Thyroid gland (tissue), 4 donors: ENCODE measurements at regions not wholly inside any gene's neighbourhood (a gene's known extent, or its start where the extent isn't known, plus 50 kb on each side); places are given as distances from the start of the nearest gene placed in this dataset.

Experiments used
- DNase-seq, 2 donors: peaks; one replicate each; pipeline ENCODE4 v3.0.0-alpha.2; 2019
- H3K27ac ChIP-seq, 3 donors: fragments of 200-600 bp; sonication (generic); 1 replicate in 2 of 3; 2 replicates in 1 of 3; pipeline ENCODE4 v1.5.1; 2016 to 2019; ENCODE audit warnings: mild to moderate bottlenecking in 1 of 3, moderate library complexity in 1 of 3
- H3K27me3 ChIP-seq: fragments of 200-600 bp; sonication (generic); one replicate; pipeline ENCODE4 v1.5.1; 2019
- H3K36me3 ChIP-seq, 2 donors: fragments of 200-600 bp; sonication (generic); one replicate each; pipeline ENCODE4 v1.5.1; 2016 to 2019
- H3K4me1 ChIP-seq, 2 donors: fragments of 200-600 bp; sonication (generic); one replicate each; pipeline ENCODE4 v1.5.1; 2017 to 2019
- H3K4me3 ChIP-seq, 3 donors: fragments of 200-600 bp; sonication (generic); replicated peaks in 1 of 3; 1 replicate in 2 of 3; 2 replicates in 1 of 3; pipeline ENCODE4 v1.5.1; 2016; ENCODE audit warnings: mild to moderate bottlenecking in 1 of 3
- H3K9me3 ChIP-seq: fragments of 200-600 bp; sonication (generic); one replicate; pipeline ENCODE4 v1.5.1; 2017
- CTCF ChIP-seq, 6 experiments: fragments of 200-600 bp in 3 of 6; fragments of 450-650 bp in 3 of 6; sonication (generic) in 3 of 6; IDR thresholded peaks; one replicate each; pipeline ENCODE4 v1.5.1; 2016 to 2019; ENCODE audit warnings: antibody characterized with exemption in 6 of 6, mild to moderate bottlenecking in 2 of 6, inconsistent platforms in 1 of 6, moderate library complexity in 1 of 6
- POLR2A ChIP-seq, 2 donors: fragments of 450-650 bp; IDR thresholded peaks; one replicate each; pipeline ENCODE4 v1.6.1; 2017; ENCODE audit warnings: antibody characterized with exemption in 2 of 2, mild to moderate bottlenecking in 2 of 2, moderate library complexity in 1 of 2
- WGBS, 2 donors: methylation state at CpG; one replicate each; pipeline ENCODE4 v1.1.5; 2017; 5-methylcytosine and 5-hydroxymethylcytosine counted together
- intact Hi-C: fragments of 100-400 bp; cut with DNase I; formaldehyde crosslinking; loops from one replicate; pipeline ENCODE4 v1.15.1; 2023

- intact Hi-C loops, result no loop called here
- H3K36me3 ChIP-seq, result no peaks in the 10 kb centered on the region
- no peak for DNase-seq
- WGBS, 2 donors, result 82% methylated on average over 7 of the region's 7 CpGs
- no peak overlapping the region for H3K27ac ChIP-seq
- no peak for TF ChIP-seq CTCF (IDR thresholded peaks at IDR 0.05)
- TF ChIP-seq POLR2A (IDR thresholded peaks at IDR 0.05), result no peak
- H3K9me3 ChIP-seq, result no peaks in the 10 kb centered on the region
- no peaks in the 10 kb centered on the region for H3K27me3 ChIP-seq
- H3K4me1 ChIP-seq, result peaks cover 6% of the 10 kb centered on the region in 2 donors
- H3K4me3 ChIP-seq, result no peak overlapping the region
Observed at GRCh38 chr9:119945686-119946085, 576.5 kb upstream of the BRINP1 start.

- H3K4me3 ChIP-seq, result no peak overlapping the region
- H3K27ac ChIP-seq, result no peak overlapping the region
- DNase-seq, result no peak
- no peaks in the 10 kb centered on the region for H3K4me1 ChIP-seq
- intact Hi-C loops, result no loop called here
- H3K27me3 ChIP-seq, result no peaks in the 10 kb centered on the region
- no peak for TF ChIP-seq CTCF (IDR thresholded peaks at IDR 0.05)
- TF ChIP-seq POLR2A (IDR thresholded peaks at IDR 0.05), result no peak
- WGBS, 2 donors, result 92% methylated on average over 1 of the region's 1 CpG
- no peaks in the 10 kb centered on the region for H3K9me3 ChIP-seq
- H3K36me3 ChIP-seq, result no peaks in the 10 kb centered on the region
Observed at GRCh38 chr9:119941091-119941490, 571.9 kb upstream of the BRINP1 start.

- WGBS, 2 donors, result 45 to 63% methylated on average over 2 of the region's 2 CpGs
- no peaks in the 10 kb centered on the region for H3K27me3 ChIP-seq
- DNase-seq, result no peak
- H3K27ac ChIP-seq, result no peak overlapping the region
- H3K36me3 ChIP-seq, result no peaks in the 10 kb centered on the region
- no peaks in the 10 kb centered on the region for H3K4me1 ChIP-seq
- no peak for TF ChIP-seq CTCF (IDR thresholded peaks at IDR 0.05)
- H3K9me3 ChIP-seq, result no peaks in the 10 kb centered on the region
- intact Hi-C loops, result no loop called here
- no peak overlapping the region for H3K4me3 ChIP-seq
Observed at GRCh38 chr9:119938871-119939270, 569.6 kb upstream of the BRINP1 start.

GRCh38 chr9:119934497-119934896, 565.3 kb upstream of the BRINP1 start:
- intact Hi-C loops, result no loop called here
- TF ChIP-seq CTCF (IDR thresholded peaks at IDR 0.05) (no peak), POLR2A (IDR thresholded peaks at IDR 0.05) (no peak)
- 81 to 82% methylated on average over 4 of the region's 4 CpGs for WGBS, 2 donors

GRCh38 chr9:119933191-119933590, 564.0 kb upstream of the BRINP1 start:
- H3K27me3 ChIP-seq, result no peaks in the 10 kb centered on the region
- TF ChIP-seq CTCF (IDR thresholded peaks at IDR 0.05), result no peak
- no peak for TF ChIP-seq POLR2A (IDR thresholded peaks at IDR 0.05)
- H3K27ac ChIP-seq, result no peak overlapping the region
- intact Hi-C loops, result no loop called here
- no peak for DNase-seq
- no peaks in the 10 kb centered on the region for H3K9me3 ChIP-seq
- H3K4me3 ChIP-seq, result no peak overlapping the region
- H3K4me1 ChIP-seq, result no peaks in the 10 kb centered on the region
- no peaks in the 10 kb centered on the region for H3K36me3 ChIP-seq
- 90 to 95% methylated on average over 5 of the region's 5 CpGs for WGBS, 2 donors

More at GRCh38 chr9:119934497-119934896, 565.3 kb upstream of the BRINP1 start:
- Histone ChIP-seq H3K4me1 (no peaks in the 10 kb centered on the region), H3K9me3 (no peaks in the 10 kb centered on the region), H3K36me3 (no peaks in the 10 kb centered on the region), H3K27ac (no peak overlapping the region), H3K4me3 (no peak overlapping the region), H3K27me3 (no peaks in the 10 kb centered on the region)
- DNase-seq, result no peak
